ENCODE measurements at regions not wholly inside any gene's neighbourhood (a gene's known extent, or its start where the extent isn't known, plus 50 kb on each side); places are given as distances from the start of the nearest gene placed in this dataset.

- Histone ChIP-seq H4K20me1 (ENCODE audit: insufficient read depth, low read length) (no peaks in the 10 kb centered on the region), H3K4me2 (ENCODE audit: low read depth, low read length) (no peak overlapping the region), H3K27me3 (replicated peaks; ENCODE audit: insufficient read depth, low read length) (no peaks in the 10 kb centered on the region), H3K4me1 (ENCODE audit: low read length) (no peaks in the 10 kb centered on the region), H3K9ac (ENCODE audit: low read length) (no peak overlapping the region), H3K36me3 (replicated peaks; ENCODE audit: insufficient read depth, low read length) (no peaks in the 10 kb centered on the region), H3K79me2 (ENCODE audit: low read length) (no peaks in the 10 kb centered on the region), H3F3A (ENCODE audit: insufficient read depth, low read length) (no peaks in the 10 kb centered on the region), H3K4me3 (ENCODE audit: low read length) (no peak overlapping the region), H3K9me3 (replicated peaks; ENCODE audit: insufficient read depth, low read length) (no peaks in the 10 kb centered on the region), H2AFZ (ENCODE audit: low read length) (no peak overlapping the region), H3K27ac (ENCODE audit: low read length) (no peak overlapping the region), H3K9me2 (replicated peaks; ENCODE audit: insufficient read depth, low read length) (no peaks in the 10 kb centered on the region)
- no peak for DNase-seq
- TF ChIP-seq EZH2phosphoT487 (IDR thresholded peaks at IDR 0.05; ENCODE audit: low read length) (no peak), EZH2 (optimal IDR thresholded peaks at IDR 0.05; ENCODE audit: low read depth, low read length) (no peak), CTCF (IDR thresholded peaks at IDR 0.05; ENCODE audit: low read length) (no peak)
Observed at GRCh38 chr13:62327367-62327766, 911.7 kb upstream of the PCDH20 start.

- Histone ChIP-seq H2AFZ (ENCODE audit: low read length) (no peak overlapping the region), H3K79me2 (ENCODE audit: low read length) (no peaks in the 10 kb centered on the region), H3K9ac (ENCODE audit: low read length) (no peak overlapping the region), H3K4me1 (ENCODE audit: low read length) (no peaks in the 10 kb centered on the region), H4K20me1 (ENCODE audit: insufficient read depth, low read length) (no peaks in the 10 kb centered on the region), H3K4me3 (ENCODE audit: low read length) (no peak overlapping the region), H3K36me3 (replicated peaks; ENCODE audit: insufficient read depth, low read length) (no peaks in the 10 kb centered on the region), H3F3A (ENCODE audit: insufficient read depth, low read length) (no peaks in the 10 kb centered on the region), H3K9me2 (replicated peaks; ENCODE audit: insufficient read depth, low read length) (no peaks in the 10 kb centered on the region), H3K9me3 (replicated peaks; ENCODE audit: insufficient read depth, low read length) (no peaks in the 10 kb centered on the region), H3K27ac (ENCODE audit: low read length) (no peak overlapping the region), H3K4me2 (ENCODE audit: low read depth, low read length) (no peak overlapping the region), H3K27me3 (replicated peaks; ENCODE audit: insufficient read depth, low read length) (no peaks in the 10 kb centered on the region)
- TF ChIP-seq EZH2phosphoT487 (IDR thresholded peaks at IDR 0.05; ENCODE audit: low read length) (no peak), EZH2 (optimal IDR thresholded peaks at IDR 0.05; ENCODE audit: low read depth, low read length) (no peak), CTCF (IDR thresholded peaks at IDR 0.05; ENCODE audit: low read length) (no peak)
- DNase-seq: no peak
Observed at GRCh38 chr13:62324842-62325241, 909.2 kb upstream of the PCDH20 start.

- Histone ChIP-seq H3K9ac (ENCODE audit: low read length) (no peak overlapping the region), H3K4me1 (ENCODE audit: low read length) (no peaks in the 10 kb centered on the region), H3K4me2 (ENCODE audit: low read depth, low read length) (no peak overlapping the region), H4K20me1 (ENCODE audit: insufficient read depth, low read length) (no peaks in the 10 kb centered on the region), H3F3A (ENCODE audit: insufficient read depth, low read length) (no peaks in the 10 kb centered on the region), H3K27ac (ENCODE audit: low read length) (no peak overlapping the region), H3K9me3 (replicated peaks; ENCODE audit: insufficient read depth, low read length) (no peaks in the 10 kb centered on the region), H2AFZ (ENCODE audit: low read length) (no peak overlapping the region), H3K27me3 (replicated peaks; ENCODE audit: insufficient read depth, low read length) (no peaks in the 10 kb centered on the region), H3K36me3 (replicated peaks; ENCODE audit: insufficient read depth, low read length) (no peaks in the 10 kb centered on the region), H3K79me2 (ENCODE audit: low read length) (no peaks in the 10 kb centered on the region), H3K4me3 (ENCODE audit: low read length) (no peak overlapping the region), H3K9me2 (replicated peaks; ENCODE audit: insufficient read depth, low read length) (no peaks in the 10 kb centered on the region)
- no peak for DNase-seq
- TF ChIP-seq CTCF (IDR thresholded peaks at IDR 0.05; ENCODE audit: low read length) (no peak), EZH2phosphoT487 (IDR thresholded peaks at IDR 0.05; ENCODE audit: low read length) (no peak), EZH2 (optimal IDR thresholded peaks at IDR 0.05; ENCODE audit: low read depth, low read length) (no peak)
Observed at GRCh38 chr13:62321895-62322294, 906.2 kb upstream of the PCDH20 start.

Data from MM.1S (cell line).